Tibial nerve (tissue), 4 donors: ENCODE measurements at regions not wholly inside any gene's neighbourhood (a gene's known extent, or its start where the extent isn't known, plus 50 kb on each side); places are given as distances from the start of the nearest gene placed in this dataset.

Source experiments
- EP300 ChIP-seq, 2 donors: sonication (generic); formaldehyde crosslinking; IDR thresholded peaks; one replicate each; pipeline ENCODE4 v1.6.1; 2017; ENCODE audit warnings: antibody characterized with exemption in 2 of 2, mild to moderate bottlenecking in 1 of 2
- POLR2A ChIP-seq, 2 donors: fragments of 450-650 bp; IDR thresholded peaks; one replicate each; pipeline ENCODE4 v1.6.1; 2017; ENCODE audit warnings: antibody characterized with exemption in 2 of 2, mild to moderate bottlenecking in 2 of 2, moderate library complexity in 2 of 2
- TF ChIP-seq, protein P1 (sequence below), 5 experiments: fragments of 200-600 bp in 3 of 5; fragments of 450-650 bp in 2 of 5; sonication (generic) in 3 of 5; IDR thresholded peaks; one replicate each; pipeline ENCODE4 v1.5.1; 2016 to 2019; ENCODE audit warnings: antibody characterized with exemption in 5 of 5, mild to moderate bottlenecking in 3 of 5, moderate library complexity in 2 of 5

DNA sequence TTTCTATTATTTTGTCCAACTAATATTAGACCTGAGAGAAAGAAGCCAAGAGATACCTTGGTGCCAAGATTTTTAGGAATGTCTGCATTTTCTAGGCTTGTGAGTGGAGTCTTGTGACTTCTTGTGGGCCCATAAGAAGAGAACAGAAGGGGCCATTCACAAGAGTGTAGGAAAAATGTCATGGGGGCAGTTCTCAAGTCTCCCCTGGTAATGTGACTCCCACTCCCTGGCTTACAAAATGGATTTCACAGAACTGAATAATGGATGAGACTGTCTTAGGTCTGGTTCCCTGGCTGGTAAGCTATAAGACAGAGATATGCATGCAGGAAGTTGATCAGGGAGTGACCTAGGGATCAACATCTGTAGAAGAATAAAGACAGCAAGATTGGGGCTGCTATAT is 181.3 kb downstream of the CBLN1 start:
- TF ChIP-seq EP300 (IDR thresholded peaks at IDR 0.05) (peak in 1 of 2 donors; percentile 19), POLR2A (IDR thresholded peaks at IDR 0.05) (no peak)
- TF ChIP-seq, protein P1, sequence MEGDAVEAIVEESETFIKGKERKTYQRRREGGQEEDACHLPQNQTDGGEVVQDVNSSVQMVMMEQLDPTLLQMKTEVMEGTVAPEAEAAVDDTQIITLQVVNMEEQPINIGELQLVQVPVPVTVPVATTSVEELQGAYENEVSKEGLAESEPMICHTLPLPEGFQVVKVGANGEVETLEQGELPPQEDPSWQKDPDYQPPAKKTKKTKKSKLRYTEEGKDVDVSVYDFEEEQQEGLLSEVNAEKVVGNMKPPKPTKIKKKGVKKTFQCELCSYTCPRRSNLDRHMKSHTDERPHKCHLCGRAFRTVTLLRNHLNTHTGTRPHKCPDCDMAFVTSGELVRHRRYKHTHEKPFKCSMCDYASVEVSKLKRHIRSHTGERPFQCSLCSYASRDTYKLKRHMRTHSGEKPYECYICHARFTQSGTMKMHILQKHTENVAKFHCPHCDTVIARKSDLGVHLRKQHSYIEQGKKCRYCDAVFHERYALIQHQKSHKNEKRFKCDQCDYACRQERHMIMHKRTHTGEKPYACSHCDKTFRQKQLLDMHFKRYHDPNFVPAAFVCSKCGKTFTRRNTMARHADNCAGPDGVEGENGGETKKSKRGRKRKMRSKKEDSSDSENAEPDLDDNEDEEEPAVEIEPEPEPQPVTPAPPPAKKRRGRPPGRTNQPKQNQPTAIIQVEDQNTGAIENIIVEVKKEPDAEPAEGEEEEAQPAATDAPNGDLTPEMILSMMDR (IDR thresholded peaks at IDR 0.05): no peak
